HepG2 (cell line): ENCODE measurements at regions not wholly inside any gene's neighbourhood (a gene's known extent, or its start where the extent isn't known, plus 50 kb on each side); places are given as distances from the start of the nearest gene placed in this dataset.

Experiments used
- ARHGAP35 ChIP-seq: sonication (generic); formaldehyde crosslinking; IDR thresholded peaks from 2 replicates; pipeline ENCODE4 v1.9.0; 2022; ENCODE audit warnings: mild to moderate bottlenecking, inconsistent platforms, moderate library complexity, missing genetic modification reagents, borderline replicate concordance
- CENPX ChIP-seq: sonication (generic); formaldehyde crosslinking; IDR thresholded peaks from 2 replicates; pipeline ENCODE4 v1.9.0; 2021; ENCODE audit warnings: mild to moderate bottlenecking, missing genetic modification reagents, moderate library complexity
- ELF4 ChIP-seq: sonication (generic); formaldehyde crosslinking; IDR thresholded peaks from 2 replicates; pipeline ENCODE4 v1.5.0; 2020; ENCODE audit warnings: missing genetic modification reagents, mild to moderate bottlenecking, moderate library complexity, borderline replicate concordance
- GATAD2A ChIP-seq: IDR thresholded peaks from 2 replicates; pipeline ENCODE4 v1.6.1; 2016
- MIXL1 ChIP-seq: IDR thresholded peaks from 2 replicates; pipeline ENCODE4 v1.6.1; 2016
- NCOA2 ChIP-seq: sonication (generic); formaldehyde crosslinking; IDR thresholded peaks from 2 replicates; pipeline ENCODE4 v1.8.0; 2022; ENCODE audit warnings: inconsistent platforms
- PITX1 ChIP-seq: sonication (generic); formaldehyde crosslinking; IDR thresholded peaks from 2 replicates; pipeline ENCODE4 v1.5.1; 2020; ENCODE audit warnings: mild to moderate bottlenecking, missing genetic modification reagents
- SKI ChIP-seq: fragments of 450-650 bp; IDR thresholded peaks from one replicate; pipeline ENCODE4 v1.6.1; 2018; ENCODE audit warnings: mild to moderate bottlenecking; ENCODE audit not compliant: partially characterized antibody
- SOX6 ChIP-seq, 2 experiments: fragments of 450-650 bp in 1 of 2; sonication (generic) in 1 of 2; formaldehyde crosslinking in 1 of 2; IDR thresholded peaks; 2 replicates each; pipeline versions ENCODE4 v1.4.0 to v1.6.1; 2017 to 2020; ENCODE audit warnings: antibody characterized with exemption in 1 of 2, mild to moderate bottlenecking in 1 of 2, missing genetic modification reagents in 1 of 2
- TEAD2 ChIP-seq: sonication (generic); formaldehyde crosslinking; IDR thresholded peaks from 2 replicates; pipeline ENCODE4 v1.9.0; 2021; ENCODE audit warnings: missing genetic modification reagents
- ZBTB38 ChIP-seq: sonication (generic); formaldehyde crosslinking; IDR thresholded peaks from 2 replicates; pipeline ENCODE4 v1.5.1; 2020; ENCODE audit warnings: mild to moderate bottlenecking, missing genetic modification reagents
- ZC3H13 ChIP-seq: sonication (generic); formaldehyde crosslinking; IDR thresholded peaks from 2 replicates; pipeline ENCODE4 v1.8.1; 2023; ENCODE audit warnings: mild to moderate bottlenecking, missing genetic modification reagents, moderate library complexity
- ZFP36 ChIP-seq: fragments of 150-350 bp; IDR thresholded peaks from 2 replicates; pipeline ENCODE4 v1.6.1; 2018; ENCODE audit warnings: borderline replicate concordance, low read length, low read depth; ENCODE audit not compliant: partially characterized antibody
- ZFP36L1 ChIP-seq: sonication (generic); formaldehyde crosslinking; IDR thresholded peaks from 2 replicates; pipeline ENCODE4 v1.8.0; 2022; ENCODE audit warnings: mild to moderate bottlenecking, missing genetic modification reagents, moderate library complexity
- ZNF17 ChIP-seq: sonication (generic); formaldehyde crosslinking; IDR thresholded peaks from 2 replicates; pipeline ENCODE4 v1.5.0; 2020; ENCODE audit warnings: mild to moderate bottlenecking, missing genetic modification reagents
- ZNF441 ChIP-seq: sonication (generic); formaldehyde crosslinking; IDR thresholded peaks from 2 replicates; pipeline ENCODE4 v1.7.0; 2021; ENCODE audit warnings: missing genetic modification reagents, borderline replicate concordance
- ZNF570 ChIP-seq: sonication (generic); formaldehyde crosslinking; IDR thresholded peaks from 2 replicates; pipeline ENCODE4 v1.4.0; 2020; ENCODE audit warnings: mild to moderate bottlenecking, missing genetic modification reagents, borderline replicate concordance
- ZNF572 ChIP-seq: sonication (generic); formaldehyde crosslinking; IDR thresholded peaks from 2 replicates; pipeline ENCODE4 v1.5.1; 2020; ENCODE audit warnings: mild to moderate bottlenecking, missing genetic modification reagents
- ZNF660 ChIP-seq: sonication (generic); formaldehyde crosslinking; IDR thresholded peaks from 2 replicates; pipeline ENCODE4 v1.5.1; 2020; ENCODE audit warnings: mild to moderate bottlenecking, low read depth, missing genetic modification reagents, borderline replicate concordance
- ZNF709 ChIP-seq: sonication (generic); formaldehyde crosslinking; IDR thresholded peaks from 2 replicates; pipeline ENCODE4 v1.5.0; 2020; ENCODE audit warnings: mild to moderate bottlenecking, missing genetic modification reagents
- TF ChIP-seq, protein P1 (sequence below): sonication (generic); formaldehyde crosslinking; IDR thresholded peaks from 2 replicates; pipeline ENCODE4 v1.5.0; 2020; ENCODE audit warnings: missing genetic modification reagents
- TF ChIP-seq, protein P2 (sequence below): sonication (generic); formaldehyde crosslinking; conservative IDR thresholded peaks from 2 replicates; pipeline ENCODE4 v1.8.1; 2023; ENCODE audit warnings: missing genetic modification reagents
- TF ChIP-seq, protein P3 (sequence below): IDR thresholded peaks from 2 replicates; pipeline ENCODE4 v1.6.1; 2016
- TF ChIP-seq, protein P4 (sequence below): sonication (generic); formaldehyde crosslinking; IDR thresholded peaks from 2 replicates; pipeline ENCODE4 v1.5.0; 2020; ENCODE audit warnings: mild to moderate bottlenecking, missing genetic modification reagents
- TF ChIP-seq, protein P5 (sequence below): fragments of 450-650 bp; IDR thresholded peaks from 2 replicates; pipeline ENCODE4 v1.6.1; 2017

DNA sequence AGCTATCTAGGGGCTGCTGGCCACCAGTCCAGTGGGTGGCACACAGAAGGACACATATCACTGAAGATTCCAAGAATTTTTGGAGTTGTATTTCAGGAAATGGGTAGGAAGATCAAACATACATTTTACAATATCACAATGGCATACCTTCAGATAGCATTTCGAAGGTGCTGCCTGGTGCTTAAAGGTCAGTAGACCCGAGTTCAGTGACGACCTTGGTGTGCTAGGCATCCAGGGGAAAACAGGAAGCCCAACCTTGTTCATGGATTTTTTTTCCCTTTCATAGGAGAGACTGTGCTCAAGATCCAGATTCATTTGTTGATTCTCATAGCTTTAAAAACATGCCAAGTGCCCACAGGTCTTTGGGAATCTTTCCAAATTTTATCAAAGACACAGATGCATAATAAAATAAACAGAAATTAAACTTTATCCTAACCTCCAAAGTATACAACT, 51.0 kb upstream of the RCBTB2 start (continued):
- TF ChIP-seq, protein P1, sequence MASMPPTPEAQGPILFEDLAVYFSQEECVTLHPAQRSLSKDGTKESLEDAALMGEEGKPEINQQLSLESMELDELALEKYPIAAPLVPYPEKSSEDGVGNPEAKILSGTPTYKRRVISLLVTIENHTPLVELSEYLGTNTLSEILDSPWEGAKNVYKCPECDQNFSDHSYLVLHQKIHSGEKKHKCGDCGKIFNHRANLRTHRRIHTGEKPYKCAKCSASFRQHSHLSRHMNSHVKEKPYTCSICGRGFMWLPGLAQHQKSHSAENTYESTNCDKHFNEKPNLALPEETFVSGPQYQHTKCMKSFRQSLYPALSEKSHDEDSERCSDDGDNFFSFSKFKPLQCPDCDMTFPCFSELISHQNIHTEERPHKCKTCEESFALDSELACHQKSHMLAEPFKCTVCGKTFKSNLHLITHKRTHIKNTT (CRISPR knock-in tag) = no peak
- TF ChIP-seq SKI (no peak), ZNF570 (no peak), GATAD2A (CRISPR knock-in tag) (peak; percentile 46; the same call in 1 of the 2 replicates), ZNF709 (CRISPR knock-in tag) (no peak), ZNF572 (CRISPR knock-in tag) (no peak), ZNF17 (CRISPR knock-in tag) (no peak), TEAD2 (CRISPR knock-in tag) (no peak), ZNF660 (CRISPR knock-in tag) (no peak), ARHGAP35 (CRISPR knock-in tag) (no peak), NCOA2 (CRISPR knock-in tag) (peak; percentile 88), MIXL1 (no peak), ZC3H13 (no peak), ZNF441 (CRISPR knock-in tag) (no peak), PITX1 (CRISPR knock-in tag) (0 out of 2 replicates have a peak, but pooled peaks have one; percentile 18), ELF4 (CRISPR knock-in tag) (no peak), ZFP36 (no peak), ZBTB38 (CRISPR knock-in tag) (no peak), ZFP36L1 (no peak), CENPX (CRISPR knock-in tag) (no peak), SOX6 (IDR thresholded peaks at IDR 0.05) (no peak), SOX6 (CRISPR knock-in tag; IDR thresholded peaks at IDR 0.05) (peak; percentile 34)
- TF ChIP-seq, protein P2, sequence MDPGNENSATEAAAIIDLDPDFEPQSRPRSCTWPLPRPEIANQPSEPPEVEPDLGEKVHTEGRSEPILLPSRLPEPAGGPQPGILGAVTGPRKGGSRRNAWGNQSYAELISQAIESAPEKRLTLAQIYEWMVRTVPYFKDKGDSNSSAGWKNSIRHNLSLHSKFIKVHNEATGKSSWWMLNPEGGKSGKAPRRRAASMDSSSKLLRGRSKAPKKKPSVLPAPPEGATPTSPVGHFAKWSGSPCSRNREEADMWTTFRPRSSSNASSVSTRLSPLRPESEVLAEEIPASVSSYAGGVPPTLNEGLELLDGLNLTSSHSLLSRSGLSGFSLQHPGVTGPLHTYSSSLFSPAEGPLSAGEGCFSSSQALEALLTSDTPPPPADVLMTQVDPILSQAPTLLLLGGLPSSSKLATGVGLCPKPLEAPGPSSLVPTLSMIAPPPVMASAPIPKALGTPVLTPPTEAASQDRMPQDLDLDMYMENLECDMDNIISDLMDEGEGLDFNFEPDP (CRISPR knock-in tag) = no peak
- TF ChIP-seq, protein P3, sequence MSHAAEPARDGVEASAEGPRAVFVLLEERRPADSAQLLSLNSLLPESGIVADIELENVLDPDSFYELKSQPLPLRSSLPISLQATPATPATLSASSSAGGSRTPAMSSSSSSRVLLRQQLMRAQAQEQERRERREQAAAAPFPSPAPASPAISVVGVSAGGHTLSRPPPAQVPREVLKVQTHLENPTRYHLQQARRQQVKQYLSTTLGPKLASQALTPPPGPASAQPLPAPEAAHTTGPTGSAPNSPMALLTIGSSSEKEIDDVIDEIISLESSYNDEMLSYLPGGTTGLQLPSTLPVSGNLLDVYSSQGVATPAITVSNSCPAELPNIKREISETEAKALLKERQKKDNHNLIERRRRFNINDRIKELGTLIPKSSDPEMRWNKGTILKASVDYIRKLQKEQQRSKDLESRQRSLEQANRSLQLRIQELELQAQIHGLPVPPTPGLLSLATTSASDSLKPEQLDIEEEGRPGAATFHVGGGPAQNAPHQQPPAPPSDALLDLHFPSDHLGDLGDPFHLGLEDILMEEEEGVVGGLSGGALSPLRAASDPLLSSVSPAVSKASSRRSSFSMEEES (CRISPR knock-in tag) = peak; percentile 68; the same call in 1 of the 2 replicates
- TF ChIP-seq, protein P4, sequence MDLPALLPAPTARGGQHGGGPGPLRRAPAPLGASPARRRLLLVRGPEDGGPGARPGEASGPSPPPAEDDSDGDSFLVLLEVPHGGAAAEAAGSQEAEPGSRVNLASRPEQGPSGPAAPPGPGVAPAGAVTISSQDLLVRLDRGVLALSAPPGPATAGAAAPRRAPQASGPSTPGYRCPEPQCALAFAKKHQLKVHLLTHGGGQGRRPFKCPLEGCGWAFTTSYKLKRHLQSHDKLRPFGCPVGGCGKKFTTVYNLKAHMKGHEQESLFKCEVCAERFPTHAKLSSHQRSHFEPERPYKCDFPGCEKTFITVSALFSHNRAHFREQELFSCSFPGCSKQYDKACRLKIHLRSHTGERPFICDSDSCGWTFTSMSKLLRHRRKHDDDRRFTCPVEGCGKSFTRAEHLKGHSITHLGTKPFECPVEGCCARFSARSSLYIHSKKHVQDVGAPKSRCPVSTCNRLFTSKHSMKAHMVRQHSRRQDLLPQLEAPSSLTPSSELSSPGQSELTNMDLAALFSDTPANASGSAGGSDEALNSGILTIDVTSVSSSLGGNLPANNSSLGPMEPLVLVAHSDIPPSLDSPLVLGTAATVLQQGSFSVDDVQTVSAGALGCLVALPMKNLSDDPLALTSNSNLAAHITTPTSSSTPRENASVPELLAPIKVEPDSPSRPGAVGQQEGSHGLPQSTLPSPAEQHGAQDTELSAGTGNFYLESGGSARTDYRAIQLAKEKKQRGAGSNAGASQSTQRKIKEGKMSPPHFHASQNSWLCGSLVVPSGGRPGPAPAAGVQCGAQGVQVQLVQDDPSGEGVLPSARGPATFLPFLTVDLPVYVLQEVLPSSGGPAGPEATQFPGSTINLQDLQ (CRISPR knock-in tag) = no peak
- TF ChIP-seq, protein P5, sequence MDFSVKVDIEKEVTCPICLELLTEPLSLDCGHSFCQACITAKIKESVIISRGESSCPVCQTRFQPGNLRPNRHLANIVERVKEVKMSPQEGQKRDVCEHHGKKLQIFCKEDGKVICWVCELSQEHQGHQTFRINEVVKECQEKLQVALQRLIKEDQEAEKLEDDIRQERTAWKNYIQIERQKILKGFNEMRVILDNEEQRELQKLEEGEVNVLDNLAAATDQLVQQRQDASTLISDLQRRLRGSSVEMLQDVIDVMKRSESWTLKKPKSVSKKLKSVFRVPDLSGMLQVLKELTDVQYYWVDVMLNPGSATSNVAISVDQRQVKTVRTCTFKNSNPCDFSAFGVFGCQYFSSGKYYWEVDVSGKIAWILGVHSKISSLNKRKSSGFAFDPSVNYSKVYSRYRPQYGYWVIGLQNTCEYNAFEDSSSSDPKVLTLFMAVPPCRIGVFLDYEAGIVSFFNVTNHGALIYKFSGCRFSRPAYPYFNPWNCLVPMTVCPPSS = no peak
